Fibroblast of pulmonary artery (primary cell): ENCODE measurements at regions not wholly inside any gene's neighbourhood (a gene's known extent, or its start where the extent isn't known, plus 50 kb on each side); places are given as distances from the start of the nearest gene placed in this dataset.

Source experiments
- DNase-seq: peaks from one replicate; pipeline ENCODE4 v3.0.0-alpha.2; 2010; ENCODE audit warnings: low read depth
- H3K4me3 ChIP-seq: replicated peaks from 2 replicates; pipeline ENCODE4 v1.5.1; 2011; ENCODE audit warnings: low read depth, mild to moderate bottlenecking, control low read depth, low read length, moderate library complexity
- CTCF ChIP-seq: IDR thresholded peaks from 2 replicates; pipeline ENCODE4 v1.5.1; 2011; ENCODE audit warnings: mild to moderate bottlenecking, control low read depth, low read length, inconsistent platforms; ENCODE audit errors: missing control alignments

GRCh38 chr6:41437604-41438003, 102.2 kb downstream of the NCR2 start:
- DNase-seq, result no peak
- H3K4me3 ChIP-seq, result no peak overlapping the region
- TF ChIP-seq CTCF, result no peak

GRCh38 chr6:41438746-41439145, 103.3 kb downstream of the NCR2 start:
- no peak for TF ChIP-seq CTCF
- H3K4me3 ChIP-seq, result no peak overlapping the region
- DNase-seq, result no peak

GRCh38 chr6:41439524-41440418, 104.4 kb downstream of the NCR2 start:
- no peak overlapping the region for H3K4me3 ChIP-seq
- DNase-seq, result no peak

GRCh38 chr6:41440958-41441357, 105.2 kb upstream of the FOXP4 start:
- H3K4me3 ChIP-seq, result no peak overlapping the region
- DNase-seq, result no peak
- TF ChIP-seq CTCF, result no peak

More at GRCh38 chr6:41439524-41440418, 104.4 kb downstream of the NCR2 start:
- no peak for TF ChIP-seq CTCF

GRCh38 chr6:41441598-41442351, 104.4 kb upstream of the FOXP4 start:
- no peak overlapping the region for H3K4me3 ChIP-seq
- no peak for DNase-seq
- no peak for TF ChIP-seq CTCF

GRCh38 chr6:41442352-41442672, 103.9 kb upstream of the FOXP4 start:
- no peak for DNase-seq
- no peak for TF ChIP-seq CTCF
- no peak overlapping the region for H3K4me3 ChIP-seq
